OCI-LY7 (cell line): ENCODE measurements at regions not wholly inside any gene's neighbourhood (a gene's known extent, or its start where the extent isn't known, plus 50 kb on each side); places are given as distances from the start of the nearest gene placed in this dataset.

Source experiments
- BruUV-seq: library from RNA; stranded (reverse); fragments of 400-500 nt; replicated peaks from 2 replicates; lab custom pipeline; 2021; lab: Mats Ljungman, UMichigan
- CTCF ChIA-PET: fragments of 300-600 bp; sonication (Branson Sonifier 250); formaldehyde crosslinking; loops from one replicate; lab custom pipeline; 2022; ENCODE audit warnings: antibody characterized with exemption; ENCODE audit not compliant: unreplicated experiment; lab: Charles Lee
- POLR2A ChIA-PET: fragments of 300-600 bp; sonication (Branson Sonifier 250); formaldehyde crosslinking; loops from one replicate; lab custom pipeline; 2022; ENCODE audit warnings: antibody characterized with exemption; lab: Charles Lee
- DNase-seq: peaks from one replicate; pipeline ENCODE4 v3.0.0-alpha.2; 2015; ENCODE audit warnings: low spot score
- H2AFZ ChIP-seq: fragments of 200-600 bp; sonication (generic), shearing (Covaris generic); 2 replicates; pipeline ENCODE4 v1.6.1; 2014; ENCODE audit warnings: mild to moderate bottlenecking, antibody characterized with exemption, low read length, moderate library complexity
- H3K27ac ChIP-seq: fragments of 200-600 bp; sonication (generic); 2 replicates; pipeline ENCODE4 v1.5.1; 2014; ENCODE audit warnings: mixed run types, low read depth, mild to moderate bottlenecking, moderate library complexity, low read length, inconsistent platforms; ENCODE audit not compliant: poor library complexity, severe bottlenecking
- H3K36me3 ChIP-seq: fragments of 200-600 bp; sonication (generic); 2 replicates; pipeline ENCODE4 v1.6.1; 2014; ENCODE audit warnings: mild to moderate bottlenecking, antibody characterized with exemption, low read length, moderate library complexity, mixed read lengths; ENCODE audit not compliant: insufficient read depth
- H3K4me1 ChIP-seq: fragments of 200-600 bp; sonication (generic); 2 replicates; pipeline ENCODE4 v1.5.1; 2014; ENCODE audit warnings: mild to moderate bottlenecking, low read length; ENCODE audit not compliant: insufficient read depth, poor library complexity, severe bottlenecking
- H3K4me2 ChIP-seq: fragments of 200-600 bp; sonication (generic); 2 replicates; pipeline ENCODE4 v1.6.1; 2014; ENCODE audit warnings: mild to moderate bottlenecking, low read length
- H3K4me3 ChIP-seq: fragments of 200-600 bp; sonication (generic); 2 replicates; pipeline ENCODE4 v1.5.1; 2014; ENCODE audit warnings: mild to moderate bottlenecking, low read depth, low read length; ENCODE audit not compliant: poor library complexity, severe bottlenecking
- H3K79me2 ChIP-seq: fragments of 200-600 bp; sonication (generic); 2 replicates; pipeline ENCODE4 v1.6.1; 2016; ENCODE audit warnings: low read depth, mild to moderate bottlenecking, low read length, moderate library complexity, mixed read lengths; ENCODE audit not compliant: insufficient read depth
- H3K9me2 ChIP-seq: fragments of 200-600 bp; sonication (generic); 2 replicates; pipeline ENCODE4 v1.6.1; 2016; ENCODE audit warnings: mild to moderate bottlenecking, low read length, mixed read lengths; ENCODE audit not compliant: insufficient read depth
- H3K9me3 ChIP-seq: fragments of 200-600 bp; sonication (generic); 2 replicates; pipeline ENCODE4 v1.6.1; 2014; ENCODE audit warnings: mild to moderate bottlenecking, mixed run types, low read length, mixed read lengths
- H4K20me1 ChIP-seq: fragments of 200-600 bp; sonication (generic); 2 replicates; pipeline ENCODE4 v1.6.1; 2014; ENCODE audit warnings: mild to moderate bottlenecking, antibody characterized with exemption, low read length, moderate library complexity, mixed read lengths; ENCODE audit not compliant: insufficient read depth
- CTCF ChIP-seq: fragments of 200-600 bp; sonication (generic); conservative IDR thresholded peaks from 2 replicates; pipeline ENCODE4 v1.5.1; 2014; ENCODE audit warnings: mild to moderate bottlenecking, antibody characterized with exemption, low read length, moderate library complexity, mixed read lengths
- EZH2phosphoT487 ChIP-seq: fragments of 200-600 bp; sonication (generic); IDR thresholded peaks from 2 replicates; pipeline ENCODE4 v1.6.1; 2018; ENCODE audit warnings: low read depth, borderline replicate concordance, mild to moderate bottlenecking, mixed run types, antibody characterized with exemption, low read length, moderate library complexity, mixed read lengths
- intact Hi-C: fragments of 100-400 bp; cut with micrococcal nuclease; formaldehyde crosslinking; loops from one replicate; pipeline ENCODE4 v1.10.0; 2022; ENCODE audit not compliant: unreplicated experiment

GRCh38 chr4:99729186-99729585 is 71.6 kb upstream of the C4orf54 start:
- ChIA-PET CTCF (no interaction called here), POLR2A (no interaction called here)
- Histone ChIP-seq H4K20me1 (no peaks in the 10 kb centered on the region), H3K4me3 (no peak overlapping the region), H2AFZ (no peak overlapping the region), H3K4me2 (no peak overlapping the region), H3K36me3 (no peaks in the 10 kb centered on the region), H3K9me2 (no peaks in the 10 kb centered on the region), H3K4me1 (no peaks in the 10 kb centered on the region), H3K9me3 (no peaks in the 10 kb centered on the region), H3K79me2 (no peaks in the 10 kb centered on the region), H3K27ac (no peak overlapping the region)
- no TSS peak for BruUV-seq
- no peak for TF ChIP-seq CTCF
- intact Hi-C loops = no loop called here
- no peak for DNase-seq

- Histone ChIP-seq H4K20me1 (no peaks in the 10 kb centered on the region), H3K4me2 (no peak overlapping the region), H3K27ac (no peak overlapping the region), H3K9me3 (no peaks in the 10 kb centered on the region), H3K4me3 (no peak overlapping the region), H3K36me3 (no peaks in the 10 kb centered on the region), H3K79me2 (no peaks in the 10 kb centered on the region), H2AFZ (no peak overlapping the region), H3K4me1 (no peaks in the 10 kb centered on the region), H3K9me2 (no peaks in the 10 kb centered on the region)
- DNase-seq = no peak
- POLR2A ChIA-PET = interaction anchor here (1.3 to 1.4 kb wide), 2 partner anchors 10 to 17 kb away, joined by 3 to 4 read pairs; no protein-coding TSS in a partner anchor
- TF ChIP-seq EZH2phosphoT487 (no peak), CTCF (peak; percentile 33; the same call in 1 of the 2 replicates)
- intact Hi-C loops = no loop called here
- no TSS peak for BruUV-seq
- CTCF ChIA-PET = no interaction called here
Observed at GRCh38 chr4:99724067-99724466, 66.4 kb upstream of the C4orf54 start.

GRCh38 chr4:99723612-99724011 is 66.0 kb upstream of the C4orf54 start:
- H3K4me2 ChIP-seq = no peak overlapping the region
- H3K27ac ChIP-seq = no peak overlapping the region
- BruUV-seq = no TSS peak
- CTCF ChIA-PET = no interaction called here
- TF ChIP-seq EZH2phosphoT487 (no peak), CTCF (no peak)
- DNase-seq = no peak
- no peaks in the 10 kb centered on the region for H3K4me1 ChIP-seq
- H2AFZ ChIP-seq = no peak overlapping the region
- H4K20me1 ChIP-seq = no peaks in the 10 kb centered on the region
- H3K79me2 ChIP-seq = no peaks in the 10 kb centered on the region
- no peaks in the 10 kb centered on the region for H3K9me3 ChIP-seq
- POLR2A ChIA-PET = interaction anchor here (1.1 to 1.4 kb wide), 3 partner anchors 9 to 17 kb away, joined by 3 to 4 read pairs (median 3); no protein-coding TSS in a partner anchor
- no peak overlapping the region for H3K4me3 ChIP-seq
- H3K9me2 ChIP-seq = no peaks in the 10 kb centered on the region
- intact Hi-C loops = no loop called here
- H3K36me3 ChIP-seq = no peaks in the 10 kb centered on the region
